ENCODE measurements at regions not wholly inside any gene's neighbourhood (a gene's known extent, or its start where the extent isn't known, plus 50 kb on each side); places are given as distances from the start of the nearest gene placed in this dataset.
"Not testable (repeated sequence)": the region's sequence is repeated elsewhere in the genome, so short reads cannot be mapped to it uniquely, and the experiment has no call there.

DNA sequence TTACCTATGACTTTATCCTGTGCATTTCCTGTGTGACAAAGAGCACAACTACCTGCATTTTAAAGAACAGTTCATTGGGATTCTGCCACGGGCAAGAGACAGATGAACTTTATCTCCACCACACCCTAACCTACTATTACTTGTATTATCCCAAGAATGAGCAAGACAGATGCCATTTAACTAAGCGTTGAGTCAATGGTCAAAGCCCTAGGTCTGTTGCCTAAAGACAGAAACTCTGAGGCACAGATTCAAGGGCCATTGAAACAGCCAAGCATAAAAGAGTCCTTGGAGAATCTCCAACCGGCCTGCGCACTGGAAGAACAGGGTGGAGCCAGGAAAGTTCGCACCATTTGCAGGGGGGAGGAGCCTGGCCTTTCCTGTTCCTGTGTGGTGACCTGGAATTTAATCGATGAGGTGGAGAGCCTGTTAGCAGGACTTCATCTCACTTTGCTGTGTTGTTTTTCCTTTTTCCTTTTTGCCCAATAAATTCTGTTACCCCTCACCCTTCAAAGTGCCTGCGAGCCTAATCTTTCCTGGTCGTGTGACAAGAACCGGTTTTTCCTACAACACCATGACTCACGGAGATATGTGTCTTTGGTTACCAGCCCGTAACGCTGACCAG lies 146.4 kb upstream of the DIAPH2 start:
- Histone ChIP-seq H3K9me3 (ENCODE audit: control insufficient read depth, insufficient read depth, low read length) (no peaks in the 10 kb centered on the region), H3K4me1 (ENCODE audit: control insufficient read depth, insufficient read depth, low read length) (no peaks in the 10 kb centered on the region), H3K27me3 (ENCODE audit: control insufficient read depth, insufficient read depth, low read length) (no peaks in the 10 kb centered on the region), H3K36me3 (ENCODE audit: control insufficient read depth, insufficient read depth, low read length) (no peaks in the 10 kb centered on the region), H3K4me3 (ENCODE audit: low read length) (no peak overlapping the region), H3K27ac (ENCODE audit: low read length) (no peak overlapping the region)
- DNase-seq: no peak
- Mint-ChIP-seq H3K4me3 (no peak overlapping the region), H3K4me1 (no peaks in the 10 kb centered on the region), H3K27me3 (ENCODE audit: low read depth in 2 of 2) (no peaks in the 10 kb centered on the region), H3K9me3 (no peaks in the 10 kb centered on the region), H3K27ac (no peak overlapping the region), H3K36me3 (no peaks in the 10 kb centered on the region)
- 86% methylated on average over 12 of the region's 12 CpGs for WGBS (ENCODE audit: insufficient coverage)
- intact Hi-C loops (cut with micrococcal nuclease): no loop called here
- TF ChIP-seq, protein P1, sequence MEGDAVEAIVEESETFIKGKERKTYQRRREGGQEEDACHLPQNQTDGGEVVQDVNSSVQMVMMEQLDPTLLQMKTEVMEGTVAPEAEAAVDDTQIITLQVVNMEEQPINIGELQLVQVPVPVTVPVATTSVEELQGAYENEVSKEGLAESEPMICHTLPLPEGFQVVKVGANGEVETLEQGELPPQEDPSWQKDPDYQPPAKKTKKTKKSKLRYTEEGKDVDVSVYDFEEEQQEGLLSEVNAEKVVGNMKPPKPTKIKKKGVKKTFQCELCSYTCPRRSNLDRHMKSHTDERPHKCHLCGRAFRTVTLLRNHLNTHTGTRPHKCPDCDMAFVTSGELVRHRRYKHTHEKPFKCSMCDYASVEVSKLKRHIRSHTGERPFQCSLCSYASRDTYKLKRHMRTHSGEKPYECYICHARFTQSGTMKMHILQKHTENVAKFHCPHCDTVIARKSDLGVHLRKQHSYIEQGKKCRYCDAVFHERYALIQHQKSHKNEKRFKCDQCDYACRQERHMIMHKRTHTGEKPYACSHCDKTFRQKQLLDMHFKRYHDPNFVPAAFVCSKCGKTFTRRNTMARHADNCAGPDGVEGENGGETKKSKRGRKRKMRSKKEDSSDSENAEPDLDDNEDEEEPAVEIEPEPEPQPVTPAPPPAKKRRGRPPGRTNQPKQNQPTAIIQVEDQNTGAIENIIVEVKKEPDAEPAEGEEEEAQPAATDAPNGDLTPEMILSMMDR (IDR thresholded peaks at IDR 0.05): no peak
- no peak for ATAC-seq

DNA sequence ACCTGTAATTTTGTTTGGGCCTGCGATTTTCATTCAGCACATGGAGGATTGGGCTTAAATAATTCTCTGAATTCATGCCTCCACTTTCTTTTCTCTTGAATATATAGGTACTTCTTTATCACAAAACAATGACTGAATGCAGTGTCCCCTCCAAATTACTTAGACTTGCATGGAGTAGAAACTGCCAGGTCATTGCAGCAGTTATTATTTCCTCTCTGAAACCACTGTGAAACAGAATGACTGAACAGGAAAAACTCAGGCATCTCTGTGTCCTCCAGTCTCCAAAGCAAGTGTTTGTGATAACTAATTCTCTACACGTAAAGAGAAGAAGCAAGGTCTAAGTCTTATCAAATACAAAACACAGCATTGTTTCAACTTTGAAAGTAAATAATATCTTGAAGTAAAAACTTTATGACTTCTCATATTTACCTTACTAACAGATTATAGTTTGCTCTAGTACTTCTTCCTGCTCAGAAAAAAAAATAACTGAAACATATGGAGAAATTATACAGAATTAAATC lies 144.5 kb upstream of the DIAPH2 start:
- no peaks in the 10 kb centered on the region for H3K27me3 Mint-ChIP-seq (ENCODE audit: low read depth in 2 of 2)
- Histone ChIP-seq H3K36me3 (ENCODE audit: control insufficient read depth, insufficient read depth, low read length) (no peaks in the 10 kb centered on the region), H3K27me3 (ENCODE audit: control insufficient read depth, insufficient read depth, low read length) (no peaks in the 10 kb centered on the region), H3K27ac (ENCODE audit: low read length) (no peak overlapping the region), H3K4me1 (ENCODE audit: control insufficient read depth, insufficient read depth, low read length) (no peaks in the 10 kb centered on the region), H3K9me3 (ENCODE audit: control insufficient read depth, insufficient read depth, low read length) (no peaks in the 10 kb centered on the region), H3K4me3 (ENCODE audit: low read length) (no peak overlapping the region)
- H3K36me3 Mint-ChIP-seq: no peaks in the 10 kb centered on the region
- DNase-seq (no peak), ATAC-seq (no peak)
- H3K4me3 Mint-ChIP-seq: no peak overlapping the region
- no peaks in the 10 kb centered on the region for H3K9me3 Mint-ChIP-seq
- no peak overlapping the region for H3K27ac Mint-ChIP-seq
- TF ChIP-seq, protein P1 (IDR thresholded peaks at IDR 0.05): no peak
- intact Hi-C loops (cut with micrococcal nuclease): no loop called here
- no peaks in the 10 kb centered on the region for H3K4me1 Mint-ChIP-seq
- WGBS (ENCODE audit: insufficient coverage): no CpG with 5 or more reads among the region's 2 CpGs

DNA sequence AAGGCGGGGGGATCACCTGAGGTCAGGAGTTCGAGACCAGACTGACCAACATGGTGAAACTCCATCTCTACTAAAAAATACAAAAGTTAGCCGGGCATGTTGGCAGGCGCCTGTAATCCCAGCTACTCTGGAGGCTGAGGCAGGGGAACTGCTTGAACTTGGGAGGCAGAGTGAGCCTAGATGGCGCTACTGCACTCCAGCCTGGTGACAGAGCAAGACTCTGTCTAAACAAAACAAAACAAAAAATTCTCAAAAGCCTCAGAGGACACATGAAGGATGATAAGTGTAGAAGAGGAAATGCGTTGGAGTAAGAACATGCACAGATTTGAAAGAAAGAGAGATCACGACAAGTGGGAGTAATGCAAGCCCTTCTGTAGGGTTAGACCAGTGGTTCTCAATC lies 138.4 kb upstream of the DIAPH2 start:
- H3K27me3 ChIP-seq (ENCODE audit: control insufficient read depth, insufficient read depth, low read length); H3K4me1 ChIP-seq (ENCODE audit: control insufficient read depth, insufficient read depth, low read length); H3K9me3 Mint-ChIP-seq; H3K4me3 Mint-ChIP-seq; H3K4me3 ChIP-seq (ENCODE audit: low read length); ATAC-seq; H3K36me3 Mint-ChIP-seq; H3K4me1 Mint-ChIP-seq; H3K27me3 Mint-ChIP-seq (ENCODE audit: low read depth in 2 of 2); DNase-seq; H3K36me3 ChIP-seq (ENCODE audit: control insufficient read depth, insufficient read depth, low read length); H3K27ac ChIP-seq (ENCODE audit: low read length); H3K27ac Mint-ChIP-seq; H3K9me3 ChIP-seq (ENCODE audit: control insufficient read depth, insufficient read depth, low read length); intact Hi-C loops (cut with micrococcal nuclease): not testable (repeated sequence)
- WGBS (ENCODE audit: insufficient coverage): 95% methylated on average over 6 of the region's 7 CpGs

DNA sequence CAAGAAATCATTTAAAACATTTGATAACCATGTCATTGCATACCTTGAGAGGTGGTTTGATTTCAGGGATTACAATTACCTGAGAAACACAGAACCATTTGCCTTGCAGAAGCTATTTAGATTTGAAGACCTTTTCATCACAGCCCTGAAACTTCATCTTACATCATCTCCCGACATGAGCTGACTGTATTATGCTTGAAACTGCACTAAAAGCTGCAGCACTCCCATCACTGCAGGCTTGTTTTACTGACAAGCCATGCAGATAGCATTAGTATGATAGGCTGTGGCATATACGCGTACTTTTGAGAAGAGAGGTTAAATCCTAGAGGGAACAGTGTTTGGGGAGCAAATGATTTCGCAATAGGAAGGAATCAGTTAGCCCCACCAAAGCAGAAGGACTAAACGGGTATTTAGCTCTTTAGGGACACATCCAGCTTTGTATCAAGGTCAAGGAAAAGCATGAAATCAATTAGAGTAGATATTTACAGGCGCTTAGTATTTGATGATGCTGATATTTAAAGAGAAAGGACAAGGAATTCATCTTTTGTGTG lies 133.2 kb upstream of the DIAPH2 start:
- no peaks in the 10 kb centered on the region for H3K36me3 Mint-ChIP-seq
- no peak for ATAC-seq
- H3K27me3 Mint-ChIP-seq (ENCODE audit: low read depth in 2 of 2): peaks cover 0 to 8% of the 10 kb centered on the region in 2 donors
- WGBS (ENCODE audit: insufficient coverage): 78% methylated on average over 5 of the region's 6 CpGs
- H3K9me3 ChIP-seq (ENCODE audit: control insufficient read depth, insufficient read depth, low read length): no peaks in the 10 kb centered on the region
- H3K27me3 ChIP-seq (ENCODE audit: control insufficient read depth, insufficient read depth, low read length): no peaks in the 10 kb centered on the region
- no peaks in the 10 kb centered on the region for H3K36me3 ChIP-seq (ENCODE audit: control insufficient read depth, insufficient read depth, low read length)
- no peak overlapping the region for H3K27ac ChIP-seq (ENCODE audit: low read length)
- H3K4me1 ChIP-seq (ENCODE audit: control insufficient read depth, insufficient read depth, low read length): no peaks in the 10 kb centered on the region
- no peaks in the 10 kb centered on the region for H3K9me3 Mint-ChIP-seq
- no peak overlapping the region for H3K27ac Mint-ChIP-seq
- H3K4me3 ChIP-seq (ENCODE audit: low read length): no peak overlapping the region
- intact Hi-C loops (cut with micrococcal nuclease): no loop called here
- no peak overlapping the region for H3K4me3 Mint-ChIP-seq
- no peak for DNase-seq
- TF ChIP-seq, protein P1 (IDR thresholded peaks at IDR 0.05): no peak
- H3K4me1 Mint-ChIP-seq: no peaks in the 10 kb centered on the region
